GM12872 (cell line): ENCODE measurements at regions not wholly inside any gene's neighbourhood (a gene's known extent, or its start where the extent isn't known, plus 50 kb on each side); places are given as distances from the start of the nearest gene placed in this dataset.

Experiments used
- CTCF ChIP-seq: IDR thresholded peaks from 3 replicates; pipeline ENCODE4 v1.5.1; 2011; ENCODE audit warnings: low read depth, mild to moderate bottlenecking, low read length, moderate library complexity; ENCODE audit not compliant: insufficient read depth

GRCh38 chr1:81409780-81410274 is 390.9 kb upstream of the ADGRL2 start:
- no peak for TF ChIP-seq CTCF

DNA sequence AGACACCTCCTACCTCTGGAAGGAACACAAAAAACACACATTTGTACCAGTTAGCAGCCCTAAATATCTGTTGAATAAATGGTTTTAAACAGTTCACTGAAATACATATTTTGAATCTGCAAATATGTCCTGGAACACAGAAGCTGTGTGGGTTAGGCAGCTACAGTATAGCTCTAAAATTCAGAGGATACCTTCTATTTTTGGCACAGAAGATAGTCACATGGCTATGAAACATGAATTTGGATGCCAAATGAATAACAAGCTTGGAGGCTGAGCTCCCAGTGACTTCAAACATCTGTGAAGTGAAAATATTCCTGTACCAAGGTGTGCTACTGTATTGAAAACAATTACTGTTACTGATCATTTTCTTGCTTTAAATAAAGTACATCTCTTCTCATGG is 391.5 kb upstream of the ADGRL2 start:
- TF ChIP-seq CTCF, result no peak

GRCh38 chr1:81408419-81408818 is 392.3 kb upstream of the ADGRL2 start:
- TF ChIP-seq CTCF, result no peak

- no peak for TF ChIP-seq CTCF
Observed at GRCh38 chr1:81407000-81407821, 393.5 kb upstream of the ADGRL2 start.

DNA sequence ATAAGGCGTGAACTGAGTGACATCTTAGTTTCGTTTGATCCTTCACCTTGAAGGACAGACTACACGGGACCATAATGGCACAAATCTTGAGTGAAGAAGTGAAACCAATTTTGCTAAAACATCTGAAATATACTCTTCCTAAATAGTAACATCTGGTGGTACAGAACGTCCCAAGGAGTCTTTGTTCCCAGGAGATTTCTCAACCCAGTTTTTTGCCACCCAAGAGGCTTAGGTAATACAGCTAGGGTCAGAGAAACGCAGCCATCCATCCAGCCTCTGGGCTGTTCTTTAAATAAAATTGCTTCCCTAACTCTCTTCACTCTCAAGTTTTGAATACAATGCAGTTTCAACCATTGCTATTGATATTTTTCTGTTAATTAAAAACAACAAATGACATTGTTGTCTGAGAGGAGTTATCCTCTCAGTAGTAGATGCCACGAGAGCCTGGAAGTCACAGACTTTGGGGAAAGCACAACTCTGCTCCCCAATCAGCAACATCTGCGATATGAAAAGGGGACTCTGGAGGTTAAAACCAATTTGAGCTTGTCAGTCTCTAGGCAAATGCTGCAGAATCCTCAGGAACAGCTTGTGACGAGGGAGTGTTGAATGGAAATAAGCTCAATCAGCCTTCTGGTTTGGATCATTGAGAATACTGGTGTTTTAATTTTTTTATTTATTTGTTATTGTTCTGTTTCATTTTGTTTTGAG is 394.3 kb upstream of the ADGRL2 start:
- TF ChIP-seq CTCF, result no peak

DNA sequence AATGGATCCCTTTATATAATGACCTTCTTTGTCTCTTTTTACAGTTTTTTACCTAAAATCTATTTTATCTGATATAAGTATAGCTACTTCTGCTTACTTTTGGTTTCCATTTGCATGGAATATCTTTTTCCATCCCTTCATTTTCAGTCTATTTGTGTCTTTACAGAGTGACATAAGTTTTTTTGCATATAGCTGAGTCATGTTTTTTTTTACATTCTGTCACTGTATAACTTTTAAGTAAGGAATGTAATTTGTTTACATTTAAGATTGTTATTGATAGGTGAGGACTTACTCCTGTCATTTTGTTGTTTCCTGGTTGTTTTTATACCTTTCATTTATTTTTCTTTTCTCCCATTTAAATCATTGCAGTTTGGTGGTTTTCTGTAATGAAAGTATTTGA is 402.7 kb upstream of the ADGRL2 start:
- TF ChIP-seq CTCF, result no peak

GRCh38 chr1:81392526-81393226 is 408.1 kb upstream of the ADGRL2 start:
- no peak for TF ChIP-seq CTCF
